ENCODE measurements at regions not wholly inside any gene's neighbourhood (a gene's known extent, or its start where the extent isn't known, plus 50 kb on each side); places are given as distances from the start of the nearest gene placed in this dataset.
A peak's percentile ranks its signal among the peaks of the same experiment; 100 is the strongest.
"Not testable (repeated sequence)": the region's sequence is repeated elsewhere in the genome, so short reads cannot be mapped to it uniquely, and the experiment has no call there.

GRCh38 chr2:32874931-32875330 lies 71.8 kb upstream of the LTBP1 start:
- no peaks in the 10 kb centered on the region for H4K20me1 ChIP-seq
- peaks cover 0 to 5% (median 0%) of the 10 kb centered on the region in 11 experiments; a peak in 2 of 22 replicates for H3K9me3 ChIP-seq (replicated peaks in 1 of 11)
- no peaks in the 10 kb centered on the region for H3K36me3 ChIP-seq
- no peaks in the 10 kb centered on the region for H3K4me1 ChIP-seq
- H3K27ac ChIP-seq: no peak overlapping the region
- H3K27me3 ChIP-seq: no peaks in the 10 kb centered on the region
- TF ChIP-seq Cebpa-rat (IDR thresholded peaks at IDR 0.05): no peak
- no peak overlapping the region for H3K4me2 ChIP-seq
- H3K4me3 ChIP-seq: no peak overlapping the region
- no peak overlapping the region for H3K9ac ChIP-seq

- Histone ChIP-seq H4K20me1 (no peaks in the 10 kb centered on the region), H3K9ac (no peak overlapping the region), H3K4me1 (no peaks in the 10 kb centered on the region), H3K27me3 (no peaks in the 10 kb centered on the region), H3K4me2 (no peak overlapping the region), H3K4me3 (no peak overlapping the region), H3K9me3 (replicated peaks in 1 of 11) (no peaks in the 10 kb centered on the region), H3K36me3 (no peaks in the 10 kb centered on the region), H3K27ac (no peak overlapping the region)
- no peak for TF ChIP-seq Cebpa-rat (IDR thresholded peaks at IDR 0.05)
Measured at GRCh38 chr2:32877587-32878510, 68.9 kb upstream of the LTBP1 start.

GRCh38 chr2:32879943-32880342 lies 66.8 kb upstream of the LTBP1 start:
- H3K27ac ChIP-seq; H3K4me1 ChIP-seq; H3K27me3 ChIP-seq; H4K20me1 ChIP-seq; H3K4me2 ChIP-seq; H3K36me3 ChIP-seq; H3K9ac ChIP-seq; H3K4me3 ChIP-seq; H3K9me3 ChIP-seq (replicated peaks in 1 of 11): not testable (repeated sequence)

- Histone ChIP-seq H3K9me3 (replicated peaks in 1 of 11) (peaks cover 13 to 25% (median 17%) of the 10 kb centered on the region in 11 experiments), H3K4me1 (no peaks in the 10 kb centered on the region), H3K36me3 (no peaks in the 10 kb centered on the region), H3K27me3 (no peaks in the 10 kb centered on the region), H3K4me2 (no peak overlapping the region), H4K20me1 (no peaks in the 10 kb centered on the region), H3K9ac (no peak overlapping the region), H3K27ac (no peak overlapping the region), H3K4me3 (no peak overlapping the region)
- TF ChIP-seq Cebpa-rat (IDR thresholded peaks at IDR 0.05): peak in 2 of 11 experiments; percentile 16 to 18; a peak in 1 of 22 replicates
Measured at GRCh38 chr2:32882816-32883810, 63.6 kb upstream of the LTBP1 start.

- TF ChIP-seq Cebpa-rat (IDR thresholded peaks at IDR 0.05): no peak
- Histone ChIP-seq H4K20me1 (no peaks in the 10 kb centered on the region), H3K4me1 (no peaks in the 10 kb centered on the region), H3K27ac (no peak overlapping the region), H3K4me2 (no peak overlapping the region), H3K36me3 (no peaks in the 10 kb centered on the region), H3K27me3 (no peaks in the 10 kb centered on the region), H3K9ac (no peak overlapping the region), H3K4me3 (no peak overlapping the region), H3K9me3 (replicated peaks in 1 of 11) (peaks cover 13 to 25% (median 17%) of the 10 kb centered on the region in 11 experiments)
Measured at GRCh38 chr2:32884346-32884745, 62.4 kb upstream of the LTBP1 start.

GRCh38 chr2:32886397-32887055 lies 60.2 kb upstream of the LTBP1 start:
- H3K27ac ChIP-seq, H3K36me3 ChIP-seq, H3K4me2 ChIP-seq, H4K20me1 ChIP-seq, H3K4me3 ChIP-seq, H3K9ac ChIP-seq, H3K27me3 ChIP-seq, H3K4me1 ChIP-seq: not testable (repeated sequence)
- H3K9me3 ChIP-seq (replicated peaks in 1 of 11): peaks cover 13 to 25% (median 17%) of the 10 kb centered on the region in 11 experiments

- Histone ChIP-seq H3K9me3 (replicated peaks in 1 of 11) (peaks cover 13 to 25% (median 17%) of the 10 kb centered on the region in 11 experiments), H3K4me1 (no peaks in the 10 kb centered on the region), H3K27me3 (no peaks in the 10 kb centered on the region), H3K36me3 (no peaks in the 10 kb centered on the region), H3K9ac (no peak overlapping the region), H4K20me1 (no peaks in the 10 kb centered on the region), H3K4me2 (no peak overlapping the region), H3K27ac (no peak overlapping the region), H3K4me3 (no peak overlapping the region)
- no peak for TF ChIP-seq Cebpa-rat (IDR thresholded peaks at IDR 0.05)
Measured at GRCh38 chr2:32887125-32887524, 59.6 kb upstream of the LTBP1 start.

GRCh38 chr2:32894119-32894728 lies 52.5 kb upstream of the LTBP1 start:
- H3K4me3 ChIP-seq: no peak overlapping the region

More at GRCh38 chr2:32894119-32894728, 52.5 kb upstream of the LTBP1 start:
- peaks cover 0 to 18% (median 0%) of the 10 kb centered on the region in 11 experiments; a peak in 3 of 22 replicates for H3K9me3 ChIP-seq (replicated peaks in 1 of 11)
- H3K4me1 ChIP-seq: peaks cover 0 to 10% (median 7%) of the 10 kb centered on the region in 10 experiments; a peak in 9 of 20 replicates
- peaks cover 0 to 20% (median 0%) of the 10 kb centered on the region in 11 experiments; a peak in 3 of 22 replicates for H3K27me3 ChIP-seq
- H3K27ac ChIP-seq: no peak overlapping the region
- H3K4me2 ChIP-seq: no peak overlapping the region
- TF ChIP-seq Cebpa-rat (IDR thresholded peaks at IDR 0.05): no peak
- no peaks in the 10 kb centered on the region for H3K36me3 ChIP-seq
- no peaks in the 10 kb centered on the region for H4K20me1 ChIP-seq
- no peak overlapping the region for H3K9ac ChIP-seq
